PC-9 (cell line): ENCODE measurements at regions not wholly inside any gene's neighbourhood (a gene's known extent, or its start where the extent isn't known, plus 50 kb on each side); places are given as distances from the start of the nearest gene placed in this dataset.

Experiments
- EZH2 ChIP-seq: fragments of 200-600 bp; sonication (generic); IDR thresholded peaks from 2 replicates; pipeline ENCODE4 v1.8.0; 2017; ENCODE audit warnings: antibody characterized with exemption, low read depth
- TF ChIP-seq, protein P1 (sequence below): fragments of 200-600 bp; sonication (generic); conservative IDR thresholded peaks from 2 replicates; pipeline ENCODE4 v1.6.1; 2017; ENCODE audit warnings: mixed run types, antibody characterized with exemption, mild to moderate bottlenecking, moderate library complexity

DNA sequence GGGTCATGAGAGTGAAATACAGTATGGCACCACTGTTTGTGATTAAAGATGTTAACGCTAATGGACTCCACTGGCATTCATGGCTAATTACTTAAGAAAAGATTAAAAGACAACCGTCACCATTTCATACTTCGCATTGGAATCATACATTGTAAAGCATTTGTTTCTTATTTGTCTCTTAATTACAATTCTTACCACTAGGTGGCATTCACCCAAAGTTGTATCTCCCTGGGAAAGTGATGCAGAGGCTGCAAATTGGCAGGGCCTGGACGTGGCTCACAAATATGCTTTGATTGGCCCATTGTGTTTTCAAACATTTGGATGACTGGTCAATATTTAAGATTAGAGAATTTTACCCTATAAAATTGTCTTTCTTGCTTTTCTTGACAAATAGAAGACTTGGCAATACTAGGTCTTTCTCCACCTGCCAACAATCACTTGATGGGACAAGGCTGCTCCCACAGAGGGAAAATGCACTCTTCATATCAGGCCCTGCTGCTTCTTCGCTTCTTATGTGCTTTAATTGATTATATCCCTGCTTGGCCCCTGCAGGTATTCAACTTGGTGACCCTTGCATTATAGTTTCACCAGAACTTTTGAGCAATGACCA, 72.1 kb upstream of the STARD3NL start:
- TF ChIP-seq, protein P1, sequence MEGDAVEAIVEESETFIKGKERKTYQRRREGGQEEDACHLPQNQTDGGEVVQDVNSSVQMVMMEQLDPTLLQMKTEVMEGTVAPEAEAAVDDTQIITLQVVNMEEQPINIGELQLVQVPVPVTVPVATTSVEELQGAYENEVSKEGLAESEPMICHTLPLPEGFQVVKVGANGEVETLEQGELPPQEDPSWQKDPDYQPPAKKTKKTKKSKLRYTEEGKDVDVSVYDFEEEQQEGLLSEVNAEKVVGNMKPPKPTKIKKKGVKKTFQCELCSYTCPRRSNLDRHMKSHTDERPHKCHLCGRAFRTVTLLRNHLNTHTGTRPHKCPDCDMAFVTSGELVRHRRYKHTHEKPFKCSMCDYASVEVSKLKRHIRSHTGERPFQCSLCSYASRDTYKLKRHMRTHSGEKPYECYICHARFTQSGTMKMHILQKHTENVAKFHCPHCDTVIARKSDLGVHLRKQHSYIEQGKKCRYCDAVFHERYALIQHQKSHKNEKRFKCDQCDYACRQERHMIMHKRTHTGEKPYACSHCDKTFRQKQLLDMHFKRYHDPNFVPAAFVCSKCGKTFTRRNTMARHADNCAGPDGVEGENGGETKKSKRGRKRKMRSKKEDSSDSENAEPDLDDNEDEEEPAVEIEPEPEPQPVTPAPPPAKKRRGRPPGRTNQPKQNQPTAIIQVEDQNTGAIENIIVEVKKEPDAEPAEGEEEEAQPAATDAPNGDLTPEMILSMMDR: peak; percentile 88
- TF ChIP-seq EZH2: no peak
